ENCODE measurements at regions not wholly inside any gene's neighbourhood (a gene's known extent, or its start where the extent isn't known, plus 50 kb on each side); places are given as distances from the start of the nearest gene placed in this dataset.
A peak's percentile ranks its signal among the peaks of the same experiment; 100 is the strongest.

DNA sequence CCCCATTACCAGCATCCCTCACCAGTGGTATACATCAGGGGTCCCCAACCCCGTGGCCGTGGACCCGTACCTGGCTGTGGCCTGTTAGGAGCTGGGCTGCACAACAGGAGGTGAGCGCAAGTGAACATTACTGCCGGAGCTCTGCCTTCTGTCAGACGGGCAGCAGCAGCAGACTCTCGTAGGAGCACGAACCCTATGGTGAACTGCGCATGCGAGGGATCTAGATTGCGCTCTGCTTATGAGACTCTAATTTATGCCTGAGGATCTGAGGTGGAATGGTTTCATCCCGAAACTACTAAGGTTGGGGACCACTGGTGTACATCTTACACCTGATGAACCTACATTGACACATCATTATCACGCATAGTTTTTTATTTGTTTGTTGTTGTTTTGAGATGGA, 52.8 kb upstream of the DHX15 start:
- DNase-seq, result no peak

DNA sequence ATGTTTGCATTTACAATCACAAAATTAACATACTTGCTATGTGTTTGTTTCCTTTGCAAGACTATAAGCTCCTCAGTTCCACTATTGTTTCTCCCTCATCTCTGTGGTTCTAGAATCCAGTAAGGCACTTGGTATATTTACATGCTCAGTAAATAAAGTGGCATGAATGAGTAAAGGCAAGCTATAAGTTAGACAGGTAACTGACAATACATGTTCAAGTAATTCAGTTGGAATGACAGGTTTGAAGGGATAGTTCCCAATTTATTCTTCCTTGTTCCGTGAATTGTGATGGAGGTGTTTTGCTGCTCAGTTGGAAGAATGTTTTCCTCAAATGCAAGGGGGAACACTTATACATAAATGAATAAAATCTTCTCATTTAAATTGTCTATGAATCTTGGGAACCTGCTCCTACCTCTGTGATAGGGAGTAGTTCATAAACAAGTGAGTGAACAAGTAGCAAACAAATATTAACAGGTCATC, 54.1 kb upstream of the DHX15 start:
- no peak for DNase-seq

GRCh38 chr4:24639714-24640113, 55.4 kb upstream of the DHX15 start:
- DNase-seq, result no peak

GRCh38 chr4:24640366-24640765, 56.0 kb upstream of the DHX15 start:
- no peak for DNase-seq

- DNase-seq, result no peak
Measured at GRCh38 chr4:24642981-24643547, 58.7 kb upstream of the DHX15 start.

DNA sequence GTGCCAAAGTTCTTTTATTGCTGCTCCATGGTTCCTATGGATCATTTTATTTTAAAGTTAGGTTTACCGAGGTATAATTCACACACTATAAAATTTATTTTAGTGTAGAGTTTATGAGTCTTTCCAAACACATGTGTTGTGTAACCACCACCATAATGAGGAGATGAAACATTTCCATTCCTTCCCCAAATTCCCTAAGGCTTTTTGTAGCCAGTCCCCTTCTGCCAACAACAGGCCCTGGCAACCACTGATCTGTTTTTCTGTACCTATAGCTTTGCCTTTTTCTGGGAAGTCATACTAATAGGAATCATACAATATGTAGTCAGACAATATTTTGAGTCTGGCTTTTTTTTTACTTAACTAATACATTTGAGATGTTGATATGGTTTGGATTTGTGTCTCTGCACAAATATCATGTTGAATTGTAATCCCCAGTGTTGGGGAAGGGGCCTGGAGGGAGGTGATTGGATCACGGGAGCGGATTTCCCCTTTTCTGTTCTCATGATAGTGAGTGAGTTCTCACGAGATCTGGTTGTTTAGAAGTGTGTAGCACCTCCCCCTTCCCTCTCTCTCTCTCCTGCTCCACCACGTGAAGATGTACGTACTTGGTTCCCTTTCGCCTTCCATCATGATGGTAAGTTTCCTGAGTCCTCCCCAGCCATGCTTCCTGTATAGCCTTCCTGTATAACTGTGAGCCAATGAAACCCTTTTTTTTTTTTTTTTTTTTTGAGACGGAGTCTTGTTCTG, 59.6 kb upstream of the DHX15 start:
- DNase-seq, result no peak

- DNase-seq, result no peak
Measured at GRCh38 chr4:24644983-24645764, 60.8 kb upstream of the DHX15 start.

DNA sequence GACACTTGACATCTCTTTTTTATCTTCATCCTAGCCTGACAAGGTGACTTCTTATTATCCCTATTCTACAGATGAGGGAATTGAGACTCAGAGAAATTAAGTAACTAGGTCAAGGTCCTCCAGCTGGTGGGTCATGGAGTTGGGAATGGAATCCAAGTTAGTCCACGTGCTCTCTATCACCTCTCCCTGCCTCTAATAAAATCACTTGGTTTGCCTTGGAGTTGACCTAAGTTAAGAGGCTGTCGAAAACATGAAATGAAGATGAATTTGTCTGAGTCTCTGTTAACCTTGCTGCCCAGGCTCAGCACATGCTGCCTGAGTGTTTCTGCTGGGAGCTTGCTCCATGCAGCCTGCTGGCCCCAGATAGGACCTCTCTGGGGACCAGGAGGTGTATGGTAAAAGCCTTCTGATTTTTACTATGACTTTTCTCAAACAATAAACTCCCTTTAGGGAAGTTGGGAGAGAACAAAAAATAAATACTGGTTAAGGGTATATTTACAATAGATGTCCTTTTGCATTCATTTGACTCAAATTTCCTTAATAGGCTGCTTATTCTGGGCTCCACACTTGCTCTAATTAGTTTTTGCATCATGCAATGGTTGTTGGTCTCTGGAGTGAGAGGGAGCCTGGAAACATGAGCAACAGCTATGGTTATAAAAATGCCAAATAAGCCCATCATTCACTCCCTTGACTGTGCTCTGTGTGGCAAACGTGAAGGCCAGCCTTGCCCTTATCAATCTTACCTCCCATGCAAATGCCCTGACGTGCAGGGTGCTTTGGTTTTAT, 61.6 kb upstream of the DHX15 start:
- DNase-seq, result no peak

DNA sequence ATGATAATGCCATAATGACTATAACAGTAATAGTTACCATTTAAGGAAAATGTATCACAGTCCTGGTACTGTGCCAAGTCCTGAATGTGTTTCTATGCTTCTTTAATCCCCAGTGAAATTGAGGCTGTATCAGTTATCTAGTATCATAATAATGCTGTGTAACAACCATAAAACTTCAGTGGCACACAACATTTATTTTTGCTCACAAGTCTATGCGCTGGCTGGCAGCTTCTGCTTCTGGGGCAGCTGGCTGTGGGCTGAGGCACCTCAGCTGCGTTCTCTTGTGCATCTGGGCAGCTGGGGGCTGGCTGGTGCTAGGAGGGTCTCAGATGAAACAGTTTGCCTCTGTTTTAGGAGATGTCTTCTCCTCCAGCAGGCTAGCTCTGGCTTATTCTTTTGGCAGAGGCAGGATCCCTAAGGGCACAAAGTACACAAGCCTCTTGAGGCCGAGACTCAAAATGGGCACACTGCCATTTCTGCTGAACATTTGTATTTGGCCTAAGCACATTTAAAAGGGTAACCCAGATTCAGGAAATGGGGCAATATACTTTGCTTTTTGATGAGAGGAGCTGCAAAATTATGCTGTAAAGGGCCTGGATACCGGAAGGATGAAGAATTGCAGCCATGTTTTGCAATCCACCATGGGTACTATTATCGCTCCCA, 62.6 kb upstream of the DHX15 start:
- no peak for DNase-seq

DNA sequence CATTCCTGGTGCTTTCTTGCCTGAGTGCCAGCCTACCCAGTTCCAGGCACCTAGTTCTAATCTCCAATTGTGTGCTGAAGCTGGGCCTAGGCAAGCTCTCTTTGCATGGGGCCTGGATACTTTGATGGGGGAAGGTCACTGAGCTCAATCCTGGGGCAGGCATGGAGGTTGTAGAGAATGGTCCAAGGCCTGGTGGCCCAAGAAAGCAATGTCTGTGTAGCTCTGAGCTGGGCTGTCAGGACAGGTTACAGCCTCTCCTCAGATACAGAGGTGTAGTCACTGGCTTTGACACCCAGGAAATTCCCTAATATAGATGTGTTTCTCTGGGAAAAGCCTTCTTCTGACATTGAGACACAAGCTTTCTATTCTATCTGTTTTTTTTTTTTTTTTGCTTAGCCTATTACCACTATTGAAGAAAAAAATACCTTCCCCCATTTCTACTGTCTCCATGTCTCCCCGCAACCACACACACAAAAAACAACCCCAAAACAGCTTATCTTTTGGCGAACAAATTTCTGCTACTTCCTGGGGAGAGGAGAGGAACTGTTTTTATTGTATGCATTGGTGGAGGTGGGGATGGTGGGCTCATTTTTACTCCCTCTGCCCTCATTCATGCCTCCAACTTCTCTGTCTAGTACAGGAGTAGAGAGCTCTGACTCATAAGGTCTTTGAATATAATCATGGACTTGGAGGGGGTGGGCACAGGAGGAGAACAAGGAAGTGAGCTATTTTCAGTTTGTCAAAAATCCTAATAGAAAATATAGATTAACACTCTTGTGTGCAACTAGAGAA, 66.7 kb upstream of the DHX15 start:
- peak; percentile 71 for DNase-seq

DNA sequence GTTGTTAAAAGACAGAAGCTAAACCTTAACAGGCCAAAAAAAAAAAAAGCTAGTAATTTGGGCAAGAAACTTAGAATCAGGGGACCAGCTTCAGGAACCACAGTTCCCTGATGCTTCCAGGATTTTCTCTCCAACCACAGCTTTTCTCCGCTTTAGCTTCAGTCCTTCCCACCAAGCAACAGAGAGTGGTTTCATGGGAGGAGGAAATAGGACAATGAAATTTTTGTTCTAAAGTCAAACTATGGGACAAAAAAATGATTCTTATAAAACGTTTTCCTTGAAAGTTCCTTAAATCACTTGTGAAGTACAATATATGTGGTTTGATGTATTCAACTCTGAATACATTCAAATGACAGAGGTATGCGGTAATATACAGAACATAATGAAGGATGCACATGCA, 71.0 kb upstream of the DHX15 start:
- no peak for DNase-seq

DNA sequence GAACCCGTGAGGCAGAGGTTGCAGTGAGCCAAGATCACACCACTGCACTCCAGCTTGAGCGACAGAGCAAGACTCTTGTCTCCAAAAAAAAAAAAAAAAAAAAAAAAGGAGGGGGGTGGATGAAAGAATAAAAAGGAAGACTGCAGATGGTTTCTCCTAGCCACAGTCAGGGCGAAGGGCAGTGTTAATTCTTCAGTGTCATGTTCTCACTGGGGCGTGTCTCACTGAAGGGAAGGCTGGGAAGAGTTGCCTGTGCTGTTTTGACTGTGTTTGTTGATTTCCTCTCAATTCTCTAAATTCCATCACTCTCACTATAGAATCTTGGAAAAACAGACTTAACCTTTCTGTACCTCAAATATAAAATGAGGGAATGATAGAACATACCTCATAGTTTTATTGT, 71.6 kb upstream of the DHX15 start:
- DNase-seq, result no peak

GRCh38 chr4:24656906-24657305, 72.6 kb upstream of the DHX15 start:
- DNase-seq, result no peak

DNA sequence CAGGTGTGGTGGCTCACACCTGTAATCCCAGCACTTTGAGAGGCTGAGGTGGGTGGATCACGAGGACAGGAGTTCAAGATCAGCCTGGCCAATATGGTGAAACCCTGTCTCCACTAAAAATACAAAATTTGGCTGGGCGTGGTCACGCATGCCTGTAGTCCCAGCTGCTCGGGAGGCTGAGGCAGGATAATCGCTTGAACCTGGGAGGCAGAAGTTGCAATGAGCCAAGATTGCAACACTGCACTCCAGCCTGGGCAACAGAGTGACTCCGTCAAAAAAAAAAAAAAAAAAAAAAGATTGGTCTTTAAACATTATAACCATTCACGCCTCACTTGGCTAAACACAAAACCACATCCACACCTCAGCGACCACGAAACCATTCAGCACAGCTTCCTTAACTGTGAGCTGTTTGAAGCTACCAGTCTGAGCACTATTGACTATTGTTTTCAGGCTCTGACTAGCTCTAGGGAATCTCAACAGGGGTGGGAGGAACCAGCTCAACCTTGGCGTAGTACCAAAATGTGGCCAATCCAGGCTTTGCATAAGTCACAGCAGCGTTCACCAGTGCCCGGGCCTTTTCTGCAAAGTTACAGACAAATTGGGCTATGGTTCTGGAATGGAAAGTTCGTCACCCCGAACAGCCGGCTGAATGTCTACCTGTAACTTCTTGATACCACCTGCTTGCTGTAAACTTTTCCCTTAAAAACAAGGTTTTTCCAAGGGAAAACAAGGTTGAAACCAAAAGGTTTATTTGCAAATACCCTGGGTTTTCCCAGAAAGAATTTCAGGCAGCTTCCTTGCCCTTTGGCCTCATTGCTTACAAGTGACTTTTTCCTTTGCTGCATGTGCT, 73.6 kb upstream of the DHX15 start:
- peak; percentile 64 for DNase-seq

GRCh38 chr4:24659241-24659961, 75.0 kb upstream of the DHX15 start:
- DNase-seq, result no peak

DNA sequence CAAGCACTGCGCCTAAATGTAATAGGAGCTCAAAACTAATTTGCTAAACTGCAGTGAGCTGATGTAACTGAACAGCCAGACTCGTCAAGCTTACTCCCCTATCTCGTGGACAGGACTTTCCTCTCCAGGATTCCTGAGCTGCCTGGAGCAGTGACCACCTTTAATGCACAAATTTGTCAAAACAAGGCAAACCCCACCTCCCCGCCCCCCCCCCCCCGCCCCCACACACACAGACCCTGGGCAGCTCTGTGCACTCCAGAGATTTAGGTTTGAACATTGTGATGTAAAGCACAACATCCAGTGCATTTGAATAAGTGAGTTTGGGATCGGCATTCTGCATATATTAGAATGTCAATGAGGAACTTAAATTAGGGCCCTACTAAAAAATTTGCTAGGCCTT, 77.7 kb upstream of the DHX15 start:
- no peak for DNase-seq

DNA sequence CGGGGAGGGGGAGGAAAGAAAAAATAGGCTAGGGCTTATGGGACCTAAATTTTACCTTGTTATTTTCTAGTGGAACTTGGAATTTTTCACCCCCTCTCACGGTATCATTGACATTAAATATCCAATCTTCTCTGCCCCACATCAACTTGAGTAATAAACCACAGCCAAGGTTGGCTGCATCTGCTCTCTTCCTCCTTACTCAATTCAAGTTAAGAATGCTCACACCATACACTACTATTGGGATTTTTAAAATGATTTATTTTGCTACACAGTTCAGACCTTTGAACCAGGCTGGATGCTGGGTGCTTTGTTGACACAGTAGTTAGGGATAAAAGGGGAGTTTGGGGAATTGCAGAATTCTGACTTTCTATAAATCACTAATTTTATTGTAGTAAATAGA, 78.2 kb upstream of the DHX15 start:
- DNase-seq, result no peak

DNA sequence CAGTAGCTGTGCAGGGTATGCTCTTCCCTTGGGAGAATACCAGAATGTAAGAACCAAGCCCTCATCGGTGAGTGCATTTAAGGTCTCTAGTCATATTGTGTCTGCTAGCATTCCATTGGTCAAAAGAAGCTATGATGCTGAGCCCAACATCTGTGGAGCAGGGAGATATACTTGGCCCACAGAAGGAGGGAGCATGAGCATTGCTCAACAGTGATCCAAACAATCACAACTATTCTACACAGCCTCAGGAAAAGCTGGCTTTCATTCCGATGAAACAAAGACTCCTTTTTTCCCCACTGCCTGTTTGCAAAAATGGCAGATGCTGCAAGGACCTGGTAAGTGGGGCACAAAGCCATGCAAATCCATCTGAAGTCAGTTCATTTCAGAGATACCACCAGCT, 80.6 kb upstream of the DHX15 start:
- DNase-seq, result no peak

GRCh38 chr4:24666316-24666715, 82.0 kb upstream of the DHX15 start:
- DNase-seq, result no peak

DNA sequence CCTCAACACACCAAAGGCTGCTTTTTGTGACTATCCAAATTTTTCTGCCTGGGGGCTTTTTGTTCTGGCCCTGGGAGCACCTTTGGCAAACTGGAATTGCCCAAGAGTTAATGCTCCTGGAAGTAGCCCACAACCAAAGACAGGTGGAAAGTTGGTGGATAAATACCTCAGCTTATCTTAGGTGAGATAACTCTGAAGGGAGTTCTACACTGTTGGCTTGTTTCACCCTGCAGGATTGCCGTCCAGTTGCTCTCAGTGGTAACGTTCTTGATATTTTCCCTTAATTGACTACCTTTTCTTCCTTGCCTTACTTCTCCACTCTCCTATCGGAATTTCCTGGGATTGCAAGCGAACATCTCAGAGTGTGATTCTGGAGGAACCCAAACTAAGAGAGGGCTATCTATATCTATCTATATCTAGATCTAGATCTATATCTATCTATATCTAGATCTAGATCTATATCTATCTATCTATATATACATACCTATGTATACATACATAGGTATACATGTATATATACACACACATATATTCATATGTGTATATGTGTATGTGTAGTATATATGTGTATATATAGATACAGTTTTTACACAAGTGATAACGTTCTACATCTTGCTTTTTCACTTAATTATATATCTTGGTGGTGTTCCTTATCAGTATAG, 82.6 kb upstream of the DHX15 start:
- DNase-seq, result no peak
